ENCODE measurements at regions not wholly inside any gene's neighbourhood (a gene's known extent, or its start where the extent isn't known, plus 50 kb on each side); places are given as distances from the start of the nearest gene placed in this dataset.

DNA sequence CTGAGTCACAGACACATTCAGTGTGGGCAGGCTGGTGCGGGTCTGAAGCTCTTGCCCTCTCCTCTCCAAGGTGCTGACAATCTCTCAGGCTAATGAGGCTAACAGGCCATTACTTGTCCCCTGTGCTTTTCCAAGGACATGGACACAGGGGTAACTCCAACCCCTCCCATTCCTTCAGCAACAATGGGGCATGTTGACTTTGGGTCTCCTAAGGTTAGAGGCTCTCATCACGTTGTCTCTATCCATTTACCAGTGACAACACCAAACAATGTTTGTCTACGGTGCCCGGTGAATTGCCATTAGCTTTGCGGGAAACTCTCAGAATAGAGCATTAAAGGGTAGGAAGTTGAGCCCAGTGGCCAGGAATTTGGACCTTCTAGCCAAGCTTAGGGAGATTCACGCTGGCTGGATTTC, 101.6 kb upstream of the TNS3 start:
- no peak overlapping the region for H3K4ac ChIP-seq (ENCODE audit: low read depth in 1 of 2, low read length in 2 of 2)
- H2BK15ac ChIP-seq (ENCODE audit: low read depth, poor library complexity, severe bottlenecking), result no peak overlapping the region
- H3K23ac ChIP-seq (ENCODE audit: low read length in 2 of 2), result no peak overlapping the region
- no peak overlapping the region for H2BK120ac ChIP-seq (ENCODE audit: low read depth, low read length)
- H3K4me1 ChIP-seq (ENCODE audit: control insufficient read depth, insufficient read depth, low read depth, low read length), result no peaks in the 10 kb centered on the region
- H3K27me3 ChIP-seq (ENCODE audit: control insufficient read depth in 1 of 2, insufficient read depth in 1 of 2, low read length in 2 of 2), result peaks cover 0 to 6% of the 10 kb centered on the region in 2 experiments
- H3K4me2 ChIP-seq (ENCODE audit: low read length, poor library complexity, severe bottlenecking), result no peak overlapping the region
- H3K4me3 ChIP-seq (ENCODE audit: insufficient read depth in 1 of 2, low read depth in 1 of 2, low read length in 2 of 2), result no peak overlapping the region
- no peak overlapping the region for H3K9ac ChIP-seq (ENCODE audit: low read length)
- no peak overlapping the region for H2AK5ac ChIP-seq (ENCODE audit: low read length, severe bottlenecking)
- peak overlapping the region; percentile 92 for H4K91ac ChIP-seq (ENCODE audit: low read length)
- 90% methylated on average over 6 of the region's 6 CpGs for WGBS
- no peak overlapping the region for H3K27ac ChIP-seq (ENCODE audit: low read length, poor library complexity, severe bottlenecking)
- no peak overlapping the region for H2AFZ ChIP-seq (ENCODE audit: low read depth, low read length)
- no peak overlapping the region for H4K8ac ChIP-seq (ENCODE audit: low read length)
- no peak for DNase-seq
- H3K79me1 ChIP-seq (replicated peaks; ENCODE audit: low read length, poor library complexity, severe bottlenecking), result no peaks in the 10 kb centered on the region
- H3K9me3 ChIP-seq (ENCODE audit: control insufficient read depth, low read length), result no peaks in the 10 kb centered on the region
- peak overlapping the region; percentile 28 to 29 for H2BK12ac ChIP-seq (ENCODE audit: low read length in 2 of 2)
- no peaks in the 10 kb centered on the region for H3K36me3 ChIP-seq (ENCODE audit: control insufficient read depth in 1 of 2, insufficient read depth in 2 of 2, low read depth in 1 of 2, low read length in 2 of 2)
- H3K18ac ChIP-seq (ENCODE audit: low read depth in 1 of 2, low read length in 2 of 2), result peak overlapping the region; percentile 11 to 67
- H2BK5ac ChIP-seq (ENCODE audit: low read depth, low read length, poor library complexity, severe bottlenecking), result no peak overlapping the region
- H3K14ac ChIP-seq (ENCODE audit: low read length in 2 of 2), result no peak overlapping the region

DNA sequence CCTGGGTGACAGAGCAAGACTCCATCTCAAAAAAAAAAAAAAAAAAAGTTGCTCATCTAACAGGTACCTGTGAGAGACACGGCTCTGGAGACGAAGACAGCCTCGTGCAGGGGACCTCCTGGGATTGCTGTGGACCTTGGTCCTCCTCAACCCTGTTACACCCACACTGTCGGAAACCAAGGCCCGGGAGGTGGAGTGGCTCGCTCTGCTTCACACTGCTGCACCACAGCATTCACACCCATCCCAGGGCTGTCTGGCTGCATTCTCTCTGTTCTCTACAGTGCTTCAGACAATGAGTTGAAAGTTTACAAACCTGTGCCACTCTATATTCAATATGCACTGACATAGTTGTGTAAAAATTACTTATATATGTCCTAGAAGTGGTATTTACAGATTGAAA, 101.0 kb upstream of the TNS3 start:
- Histone ChIP-seq H3K23ac (ENCODE audit: low read length in 2 of 2) (no peak overlapping the region), H4K8ac (ENCODE audit: low read length) (no peak overlapping the region), H3K14ac (ENCODE audit: low read length in 2 of 2) (no peak overlapping the region), H2BK12ac (ENCODE audit: low read length in 2 of 2) (peak overlapping the region in 1 of 2 experiments; percentile 0), H3K79me1 (replicated peaks; ENCODE audit: low read length, poor library complexity, severe bottlenecking) (no peaks in the 10 kb centered on the region), H2BK5ac (ENCODE audit: low read depth, low read length, poor library complexity, severe bottlenecking) (no peak overlapping the region), H3K4me1 (ENCODE audit: control insufficient read depth, insufficient read depth, low read depth, low read length) (no peaks in the 10 kb centered on the region), H3K4me2 (ENCODE audit: low read length, poor library complexity, severe bottlenecking) (no peak overlapping the region), H3K9ac (ENCODE audit: low read length) (no peak overlapping the region), H3K18ac (ENCODE audit: low read depth in 1 of 2, low read length in 2 of 2) (no peak overlapping the region), H4K91ac (ENCODE audit: low read length) (no peak overlapping the region), H3K36me3 (ENCODE audit: control insufficient read depth in 1 of 2, insufficient read depth in 2 of 2, low read depth in 1 of 2, low read length in 2 of 2) (no peaks in the 10 kb centered on the region), H3K4me3 (ENCODE audit: insufficient read depth in 1 of 2, low read depth in 1 of 2, low read length in 2 of 2) (no peak overlapping the region), H3K9me3 (ENCODE audit: control insufficient read depth, low read length) (no peaks in the 10 kb centered on the region), H2AFZ (ENCODE audit: low read depth, low read length) (no peak overlapping the region), H3K27ac (ENCODE audit: low read length, poor library complexity, severe bottlenecking) (no peak overlapping the region), H3K27me3 (ENCODE audit: control insufficient read depth in 1 of 2, insufficient read depth in 1 of 2, low read length in 2 of 2) (peaks cover 0 to 6% of the 10 kb centered on the region in 2 experiments), H2BK15ac (ENCODE audit: low read depth, poor library complexity, severe bottlenecking) (no peak overlapping the region), H2BK120ac (ENCODE audit: low read depth, low read length) (no peak overlapping the region), H2AK5ac (ENCODE audit: low read length, severe bottlenecking) (no peak overlapping the region), H3K4ac (ENCODE audit: low read depth in 1 of 2, low read length in 2 of 2) (no peak overlapping the region)
- DNase-seq, result no peak
- 80% methylated on average over 6 of the region's 6 CpGs for WGBS

DNA sequence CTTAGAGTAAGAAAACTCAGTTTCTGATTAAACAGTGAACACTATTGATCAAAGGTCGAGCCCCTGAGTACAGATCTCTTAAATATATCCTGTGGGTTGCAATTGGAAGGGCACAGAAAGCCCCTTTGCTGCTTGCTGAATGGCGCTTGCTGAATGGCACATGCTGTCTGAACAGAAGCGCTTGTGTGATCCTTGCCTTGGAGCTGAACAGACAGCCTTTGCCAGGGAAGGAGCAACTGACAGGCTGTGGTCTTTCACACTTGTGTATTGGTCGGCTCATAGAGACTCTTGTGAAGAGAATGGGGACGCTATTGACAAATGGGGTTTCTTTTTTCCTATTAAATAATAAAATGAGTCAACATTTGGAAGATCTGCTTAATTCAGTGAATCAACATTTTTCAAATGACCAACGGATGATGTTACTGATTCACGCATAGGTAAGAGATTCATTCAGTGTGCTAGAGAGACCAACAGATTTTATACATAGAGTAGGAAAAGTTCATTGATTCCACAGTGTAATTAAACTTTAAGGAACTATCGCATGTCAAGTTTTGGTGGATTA, 99.4 kb upstream of the TNS3 start:
- H3K4me3 ChIP-seq (ENCODE audit: insufficient read depth in 1 of 2, low read depth in 1 of 2, low read length in 2 of 2), result no peak overlapping the region
- no peak overlapping the region for H2BK120ac ChIP-seq (ENCODE audit: low read depth, low read length)
- H3K14ac ChIP-seq (ENCODE audit: low read length in 2 of 2), result no peak overlapping the region
- no peaks in the 10 kb centered on the region for H3K79me1 ChIP-seq (replicated peaks; ENCODE audit: low read length, poor library complexity, severe bottlenecking)
- H3K27ac ChIP-seq (ENCODE audit: low read length, poor library complexity, severe bottlenecking), result no peak overlapping the region
- WGBS, result 92% methylated on average over 5 of the region's 8 CpGs
- H3K27me3 ChIP-seq (ENCODE audit: control insufficient read depth in 1 of 2, insufficient read depth in 1 of 2, low read length in 2 of 2), result peaks cover 0 to 6% of the 10 kb centered on the region in 2 experiments
- no peaks in the 10 kb centered on the region for H3K36me3 ChIP-seq (ENCODE audit: control insufficient read depth in 1 of 2, insufficient read depth in 2 of 2, low read depth in 1 of 2, low read length in 2 of 2)
- peak overlapping the region; percentile 68 for H2AK5ac ChIP-seq (ENCODE audit: low read length, severe bottlenecking)
- no peak overlapping the region for H2BK15ac ChIP-seq (ENCODE audit: low read depth, poor library complexity, severe bottlenecking)
- peaks cover 5% of the 10 kb centered on the region for H3K9me3 ChIP-seq (ENCODE audit: control insufficient read depth, low read length)
- no peak overlapping the region for H2AFZ ChIP-seq (ENCODE audit: low read depth, low read length)
- H3K4ac ChIP-seq (ENCODE audit: low read depth in 1 of 2, low read length in 2 of 2), result no peak overlapping the region
- peak overlapping the region; percentile 8 to 78 for H3K18ac ChIP-seq (ENCODE audit: low read depth in 1 of 2, low read length in 2 of 2)
- H4K91ac ChIP-seq (ENCODE audit: low read length), result no peak overlapping the region
- H2BK5ac ChIP-seq (ENCODE audit: low read depth, low read length, poor library complexity, severe bottlenecking), result no peak overlapping the region
- H3K9ac ChIP-seq (ENCODE audit: low read length), result no peak overlapping the region
- H3K4me1 ChIP-seq (ENCODE audit: control insufficient read depth, insufficient read depth, low read depth, low read length), result no peaks in the 10 kb centered on the region
- no peak for DNase-seq
- H2BK12ac ChIP-seq (ENCODE audit: low read length in 2 of 2), result peak overlapping the region in 1 of 2 experiments; percentile 82
- H3K4me2 ChIP-seq (ENCODE audit: low read length, poor library complexity, severe bottlenecking), result no peak overlapping the region
- no peak overlapping the region for H4K8ac ChIP-seq (ENCODE audit: low read length)
- H3K23ac ChIP-seq (ENCODE audit: low read length in 2 of 2), result no peak overlapping the region

DNA sequence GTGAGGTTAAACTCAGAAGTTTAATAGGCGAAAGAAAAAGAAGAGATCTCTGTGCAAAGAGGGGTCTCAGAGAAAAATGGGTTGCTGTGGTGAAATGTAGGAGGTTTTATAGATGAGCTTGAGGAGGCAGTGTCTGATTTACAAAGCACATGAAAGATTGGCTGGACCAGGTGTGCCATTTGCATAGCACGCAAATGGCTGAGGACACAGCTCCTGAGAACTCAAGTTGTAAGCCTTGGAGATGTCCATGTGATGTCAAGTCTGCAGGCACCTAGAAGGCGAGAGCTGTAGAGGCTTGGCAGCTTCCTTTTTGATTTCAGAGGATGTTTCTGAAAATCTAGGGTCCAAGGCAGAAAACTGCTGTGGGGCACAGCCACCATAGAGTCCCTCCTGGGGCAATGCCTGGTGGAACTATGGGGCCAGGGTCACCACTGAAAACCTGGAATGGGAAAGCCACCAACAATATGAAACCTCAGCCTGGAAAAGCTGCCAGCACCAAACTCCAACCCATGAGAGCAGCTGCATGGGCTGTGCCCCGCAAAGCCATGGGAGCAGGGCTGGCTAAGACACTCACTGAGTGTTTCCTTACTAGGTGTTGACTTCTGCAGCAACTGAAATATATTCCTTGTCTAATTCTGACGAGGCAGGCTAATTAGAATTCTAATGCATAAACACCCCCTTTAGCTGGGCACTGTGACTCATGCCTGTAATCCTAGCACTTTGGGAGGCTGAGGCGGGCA, 96.9 kb upstream of the TNS3 start:
- Histone ChIP-seq H3K4me2 (ENCODE audit: low read length, poor library complexity, severe bottlenecking) (no peak overlapping the region), H3K79me1 (replicated peaks; ENCODE audit: low read length, poor library complexity, severe bottlenecking) (no peaks in the 10 kb centered on the region), H3K9ac (ENCODE audit: low read length) (no peak overlapping the region), H3K4me3 (ENCODE audit: insufficient read depth in 1 of 2, low read depth in 1 of 2, low read length in 2 of 2) (no peak overlapping the region), H2BK5ac (ENCODE audit: low read depth, low read length, poor library complexity, severe bottlenecking) (no peak overlapping the region), H4K91ac (ENCODE audit: low read length) (peak overlapping the region; percentile 70), H2BK120ac (ENCODE audit: low read depth, low read length) (peak overlapping the region; percentile 89), H3K23ac (ENCODE audit: low read length in 2 of 2) (no peak overlapping the region), H3K9me3 (ENCODE audit: control insufficient read depth, low read length) (peaks cover 5% of the 10 kb centered on the region), H2BK12ac (ENCODE audit: low read length in 2 of 2) (peak overlapping the region; percentile 49 to 70), H2AK5ac (ENCODE audit: low read length, severe bottlenecking) (no peak overlapping the region), H3K18ac (ENCODE audit: low read depth in 1 of 2, low read length in 2 of 2) (peak overlapping the region; percentile 58 to 69), H3K4me1 (ENCODE audit: control insufficient read depth, insufficient read depth, low read depth, low read length) (no peaks in the 10 kb centered on the region), H4K8ac (ENCODE audit: low read length) (peak overlapping the region; percentile 79), H3K36me3 (ENCODE audit: control insufficient read depth in 1 of 2, insufficient read depth in 2 of 2, low read depth in 1 of 2, low read length in 2 of 2) (no peaks in the 10 kb centered on the region), H3K27me3 (ENCODE audit: control insufficient read depth in 1 of 2, insufficient read depth in 1 of 2, low read length in 2 of 2) (peaks cover 0 to 9% of the 10 kb centered on the region in 2 experiments), H3K4ac (ENCODE audit: low read depth in 1 of 2, low read length in 2 of 2) (peak overlapping the region; percentile 64 to 90), H2AFZ (ENCODE audit: low read depth, low read length) (no peak overlapping the region), H2BK15ac (ENCODE audit: low read depth, poor library complexity, severe bottlenecking) (peak overlapping the region; percentile 44), H3K14ac (ENCODE audit: low read length in 2 of 2) (no peak overlapping the region), H3K27ac (ENCODE audit: low read length, poor library complexity, severe bottlenecking) (no peak overlapping the region)
- no peak for DNase-seq
- 82% methylated on average over 6 of the region's 6 CpGs for WGBS
